ENCODE measurements at regions not wholly inside any gene's neighbourhood (a gene's known extent, or its start where the extent isn't known, plus 50 kb on each side); places are given as distances from the start of the nearest gene placed in this dataset.

GRCh38 chr12:92535961-92536360 lies 166.8 kb upstream of the PLEKHG7 start:
- no peak for ATAC-seq (replicated peaks)
- no peak overlapping the region for H3K4me3 Mint-ChIP-seq
- H3K36me3 Mint-ChIP-seq: peaks cover 0 to 3% of the 10 kb centered on the region in 2 donors
- H3K9me3 Mint-ChIP-seq: peaks cover 0 to 1% of the 10 kb centered on the region in 2 donors
- DNase-seq: no peak
- no peaks in the 10 kb centered on the region for H3K27me3 Mint-ChIP-seq
- no peak overlapping the region for H3K27ac Mint-ChIP-seq
- H3K4me1 Mint-ChIP-seq: peaks cover 38 to 49% of the 10 kb centered on the region in 2 donors

- DNase-seq (no peak), ATAC-seq (replicated peaks) (no peak)
- Mint-ChIP-seq H3K4me1 (peaks cover 22 to 37% of the 10 kb centered on the region in 2 donors), H3K4me3 (no peak overlapping the region), H3K9me3 (peaks cover 0 to 1% of the 10 kb centered on the region in 2 donors), H3K27ac (no peak overlapping the region), H3K27me3 (no peaks in the 10 kb centered on the region), H3K36me3 (peaks cover 0 to 3% of the 10 kb centered on the region in 2 donors)
Measured at GRCh38 chr12:92533280-92533890, 169.4 kb upstream of the PLEKHG7 start.

DNA sequence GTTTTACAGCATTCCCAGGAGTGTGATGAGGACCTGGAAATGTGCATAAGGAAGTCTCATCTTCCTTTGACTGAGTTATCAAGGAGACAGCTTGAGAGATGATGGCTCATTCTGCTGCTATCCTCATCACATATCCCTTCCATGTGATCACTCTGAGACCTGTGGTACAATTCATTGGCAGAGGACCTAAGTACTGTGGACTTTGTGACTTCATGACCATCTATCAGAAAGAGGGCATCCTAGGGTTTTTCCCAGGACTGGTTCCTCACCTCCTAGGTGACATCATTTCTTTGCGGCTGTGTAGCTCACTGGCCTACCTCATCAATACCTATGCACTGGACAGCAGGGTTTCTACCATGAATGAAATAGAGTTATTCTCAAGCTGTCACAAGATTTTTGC lies 172.1 kb upstream of the PLEKHG7 start:
- H3K9me3 Mint-ChIP-seq: peaks cover 0 to 1% of the 10 kb centered on the region in 2 donors
- no peak for ATAC-seq (replicated peaks)
- peaks cover 0 to 3% of the 10 kb centered on the region in 2 donors for H3K36me3 Mint-ChIP-seq
- no peak for DNase-seq
- H3K27me3 Mint-ChIP-seq: no peaks in the 10 kb centered on the region
- H3K4me3 Mint-ChIP-seq: no peak overlapping the region
- H3K27ac Mint-ChIP-seq: no peak overlapping the region
- H3K4me1 Mint-ChIP-seq: peaks cover 15 to 19% of the 10 kb centered on the region in 2 donors

- Mint-ChIP-seq H3K27me3 (no peaks in the 10 kb centered on the region), H3K4me1 (peaks cover 12 to 18% of the 10 kb centered on the region in 2 donors), H3K36me3 (peaks cover 0 to 3% of the 10 kb centered on the region in 2 donors), H3K9me3 (peaks cover 0 to 1% of the 10 kb centered on the region in 2 donors), H3K27ac (no peak overlapping the region), H3K4me3 (no peak overlapping the region)
- ATAC-seq (replicated peaks): peak; percentile 79 to 92
- DNase-seq: no peak
Measured at GRCh38 chr12:92529944-92530343, 172.8 kb upstream of the PLEKHG7 start.

DNA sequence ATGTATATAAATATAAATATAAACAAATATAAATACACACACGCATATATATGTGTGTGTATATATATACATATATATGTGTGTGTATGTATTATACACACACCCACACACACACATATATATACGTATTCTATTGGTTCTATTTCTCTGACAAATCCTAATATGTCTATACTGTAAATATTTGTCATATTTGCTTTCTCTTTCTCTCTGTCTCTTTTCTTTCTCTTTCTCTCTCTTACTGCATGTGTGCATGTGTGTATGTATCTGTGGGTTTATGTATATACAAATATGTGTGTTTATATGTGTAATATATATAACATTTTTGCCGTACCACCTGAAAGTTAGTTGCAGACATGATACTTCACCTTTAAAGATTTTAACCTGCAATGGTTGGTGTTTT lies 174.2 kb upstream of the PLEKHG7 start:
- ATAC-seq (replicated peaks): no peak
- peaks cover 4 to 9% of the 10 kb centered on the region in 2 donors for H3K9me3 Mint-ChIP-seq
- no peak overlapping the region for H3K27ac Mint-ChIP-seq

GRCh38 chr12:92528097-92528496 lies 174.7 kb upstream of the PLEKHG7 start:
- DNase-seq (no peak), ATAC-seq (replicated peaks) (no peak)
- Mint-ChIP-seq H3K9me3 (peaks cover 5 to 11% of the 10 kb centered on the region in 2 donors), H3K27me3 (no peaks in the 10 kb centered on the region), H3K27ac (no peak overlapping the region), H3K4me3 (no peak overlapping the region), H3K4me1 (peaks cover 12 to 25% of the 10 kb centered on the region in 2 donors), H3K36me3 (peaks cover 0 to 3% of the 10 kb centered on the region in 2 donors)

More for the DNA sequence above, 174.2 kb upstream of the PLEKHG7 start:
- Mint-ChIP-seq H3K4me3 (no peak overlapping the region), H3K36me3 (peaks cover 0 to 3% of the 10 kb centered on the region in 2 donors), H3K4me1 (peaks cover 14 to 24% of the 10 kb centered on the region in 2 donors), H3K27me3 (no peaks in the 10 kb centered on the region)
- no peak for DNase-seq

GRCh38 chr12:92524489-92524888 lies 178.3 kb upstream of the PLEKHG7 start:
- H3K27me3 Mint-ChIP-seq: no peaks in the 10 kb centered on the region
- H3K9me3 Mint-ChIP-seq: peaks cover 8 to 17% of the 10 kb centered on the region in 2 donors
- no peak overlapping the region for H3K4me3 Mint-ChIP-seq
- H3K4me1 Mint-ChIP-seq: peaks cover 12 to 28% of the 10 kb centered on the region in 2 donors
- ATAC-seq (replicated peaks) (no peak), DNase-seq (no peak)
- peaks cover 2 to 3% of the 10 kb centered on the region in 2 donors for H3K36me3 Mint-ChIP-seq
- no peak overlapping the region for H3K27ac Mint-ChIP-seq

DNA sequence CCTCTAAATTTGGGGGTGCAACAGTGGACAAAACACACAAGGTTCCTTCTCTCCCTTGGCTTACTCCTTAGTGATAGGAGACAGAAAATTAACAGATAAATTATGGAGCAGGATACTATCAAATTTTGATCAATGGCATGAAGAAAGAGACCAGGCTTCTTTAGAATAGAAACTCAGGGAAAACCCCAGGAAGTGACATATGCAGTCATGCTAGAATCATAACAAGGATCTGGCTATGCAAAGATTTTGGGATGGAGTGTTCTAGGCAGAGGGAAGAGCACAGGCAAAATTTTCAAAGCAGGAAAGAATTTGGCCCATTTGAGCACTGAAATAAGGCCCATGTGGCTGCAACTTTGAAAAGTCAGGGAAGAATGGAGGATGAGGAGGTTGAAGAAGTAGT lies 182.3 kb upstream of the PLEKHG7 start:
- Mint-ChIP-seq H3K27ac (no peak overlapping the region), H3K27me3 (no peaks in the 10 kb centered on the region)

GRCh38 chr12:92519284-92519683 lies 183.5 kb upstream of the PLEKHG7 start:
- peaks cover 20 to 57% of the 10 kb centered on the region in 2 donors for H3K4me1 Mint-ChIP-seq
- no peak overlapping the region for H3K27ac Mint-ChIP-seq
- DNase-seq (no peak), ATAC-seq (replicated peaks) (peak in 1 of 2 donors; percentile 39)
- H3K27me3 Mint-ChIP-seq: no peaks in the 10 kb centered on the region
- no peak overlapping the region for H3K4me3 Mint-ChIP-seq
- H3K9me3 Mint-ChIP-seq: peaks cover 8 to 13% of the 10 kb centered on the region in 2 donors
- peaks cover 2 to 3% of the 10 kb centered on the region in 2 donors for H3K36me3 Mint-ChIP-seq

More for the DNA sequence above, 182.3 kb upstream of the PLEKHG7 start:
- peaks cover 8 to 17% of the 10 kb centered on the region in 2 donors for H3K9me3 Mint-ChIP-seq
- ATAC-seq (replicated peaks) (no peak), DNase-seq (no peak)
- no peak overlapping the region for H3K4me3 Mint-ChIP-seq
- H3K36me3 Mint-ChIP-seq: peaks cover 2 to 3% of the 10 kb centered on the region in 2 donors
- H3K4me1 Mint-ChIP-seq: peaks cover 24 to 55% of the 10 kb centered on the region in 2 donors

DNA sequence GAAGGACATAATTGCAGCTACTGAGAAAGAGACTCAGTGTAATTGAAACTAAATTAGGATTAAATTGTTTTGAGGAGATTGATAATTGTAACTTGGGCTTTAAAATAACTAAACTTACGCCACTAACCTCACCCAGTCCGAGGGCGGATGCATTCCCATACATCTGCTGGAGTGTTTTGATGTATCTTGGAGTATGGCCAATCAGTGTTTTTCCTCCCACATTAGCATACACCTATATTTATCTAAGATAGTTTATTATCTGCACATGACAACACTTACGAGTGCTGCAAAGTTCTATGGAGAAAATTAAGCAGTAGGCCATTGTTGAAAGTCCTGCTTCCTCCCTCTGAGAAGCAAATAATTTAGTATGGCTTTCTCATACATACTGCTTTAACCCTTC lies 184.7 kb upstream of the PLEKHG7 start:
- Mint-ChIP-seq H3K4me3 (no peak overlapping the region), H3K4me1 (peaks cover 18 to 50% of the 10 kb centered on the region in 2 donors), H3K27ac (no peak overlapping the region), H3K36me3 (peaks cover 2 to 3% of the 10 kb centered on the region in 2 donors), H3K9me3 (peaks cover 4 to 5% of the 10 kb centered on the region in 2 donors), H3K27me3 (no peaks in the 10 kb centered on the region)
- DNase-seq: no peak
- no peak for ATAC-seq (replicated peaks)

GRCh38 chr12:92516277-92516600 lies 186.6 kb upstream of the PLEKHG7 start:
- Mint-ChIP-seq H3K4me3 (no peak overlapping the region), H3K27me3 (no peaks in the 10 kb centered on the region), H3K4me1 (peaks cover 18 to 58% of the 10 kb centered on the region in 2 donors), H3K27ac (peak overlapping the region; percentile 72), H3K36me3 (peaks cover 2 to 3% of the 10 kb centered on the region in 2 donors), H3K9me3 (peaks cover 0 to 2% of the 10 kb centered on the region in 2 donors)
- peak; percentile 77 to 87 for ATAC-seq (replicated peaks)
- no peak for DNase-seq

DNA sequence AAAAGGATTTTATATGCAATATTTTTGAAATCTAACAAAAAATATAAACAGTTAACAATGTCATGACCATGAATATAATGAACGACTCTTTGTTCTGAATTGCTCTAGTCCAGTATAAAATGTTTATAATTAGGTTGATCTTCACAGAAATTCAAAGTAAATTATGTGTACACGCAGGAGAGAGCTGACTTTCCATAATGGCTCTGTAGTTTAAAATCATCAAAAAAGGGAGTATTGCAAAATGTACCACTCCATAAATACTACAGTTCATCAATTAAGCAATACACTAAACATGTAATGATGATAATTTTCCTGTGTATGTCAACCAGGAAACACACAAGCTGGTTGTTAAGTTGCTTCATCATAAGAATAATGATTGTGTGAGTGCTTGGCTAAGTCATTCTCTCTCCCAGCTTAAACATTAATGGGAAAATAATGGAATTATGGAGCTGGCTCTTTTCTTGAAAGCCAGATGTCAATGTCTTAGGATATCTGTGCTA lies 189.5 kb upstream of the PLEKHG7 start:
- no peak for DNase-seq
- H3K4me3 Mint-ChIP-seq: no peak overlapping the region
- H3K9me3 Mint-ChIP-seq: peaks cover 0 to 2% of the 10 kb centered on the region in 2 donors
- H3K4me1 Mint-ChIP-seq: peaks cover 8 to 40% of the 10 kb centered on the region in 2 donors
- no peaks in the 10 kb centered on the region for H3K27me3 Mint-ChIP-seq
- H3K36me3 Mint-ChIP-seq: peaks cover 2 to 7% of the 10 kb centered on the region in 2 donors
- no peak for ATAC-seq (replicated peaks)
- no peak overlapping the region for H3K27ac Mint-ChIP-seq

- Mint-ChIP-seq H3K9me3 (peaks cover 0 to 2% of the 10 kb centered on the region in 2 donors), H3K27me3 (no peaks in the 10 kb centered on the region), H3K36me3 (peaks cover 2 to 9% of the 10 kb centered on the region in 2 donors), H3K4me1 (peaks cover 13 to 48% of the 10 kb centered on the region in 2 donors), H3K27ac (no peak overlapping the region), H3K4me3 (no peak overlapping the region)
- ATAC-seq (replicated peaks) (no peak), DNase-seq (no peak)
Measured at GRCh38 chr12:92511786-92512185, 191.0 kb upstream of the PLEKHG7 start.

DNA sequence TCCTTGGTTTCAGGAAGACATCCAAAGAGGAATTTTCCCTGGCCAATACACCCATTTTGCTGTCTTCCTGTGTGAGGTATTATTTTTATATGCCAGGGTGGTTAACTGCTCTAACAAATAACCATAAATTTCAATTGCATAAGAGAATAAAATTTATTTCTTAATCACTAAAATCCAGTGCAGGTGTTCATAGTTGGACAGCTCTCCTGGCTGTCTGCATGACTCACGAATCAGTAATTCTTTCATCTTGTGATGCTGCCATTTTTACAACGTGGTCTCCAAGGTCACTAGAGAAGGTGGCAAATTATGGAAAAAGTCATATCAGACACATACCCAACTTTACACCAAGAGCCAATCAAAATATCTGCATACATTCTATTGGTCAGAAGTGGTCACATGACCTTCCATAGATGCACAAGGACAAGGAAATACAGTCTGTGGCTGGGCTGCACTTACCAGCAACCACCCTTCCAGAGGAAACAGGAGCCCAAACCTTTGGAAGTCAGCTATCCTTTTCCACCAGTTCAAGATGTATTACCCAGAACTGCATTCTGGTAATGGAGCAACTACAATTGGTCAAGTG lies 193.5 kb upstream of the PLEKHG7 start:
- H3K4me3 Mint-ChIP-seq: no peak overlapping the region
- DNase-seq: no peak

GRCh38 chr12:92506891-92507290 lies 195.9 kb upstream of the PLEKHG7 start:
- Mint-ChIP-seq H3K4me1 (peaks cover 37 to 74% of the 10 kb centered on the region in 2 donors), H3K36me3 (peaks cover 2 to 9% of the 10 kb centered on the region in 2 donors), H3K27ac (peak overlapping the region; percentile 94), H3K27me3 (no peaks in the 10 kb centered on the region), H3K4me3 (peak overlapping the region in 1 of 2 donors; percentile 82), H3K9me3 (peaks cover 0 to 2% of the 10 kb centered on the region in 2 donors)
- DNase-seq (no peak), ATAC-seq (replicated peaks) (no peak)

More for the DNA sequence above, 193.5 kb upstream of the PLEKHG7 start:
- H3K27me3 Mint-ChIP-seq: no peaks in the 10 kb centered on the region
- H3K9me3 Mint-ChIP-seq: peaks cover 0 to 2% of the 10 kb centered on the region in 2 donors
- H3K27ac Mint-ChIP-seq: no peak overlapping the region
- H3K4me1 Mint-ChIP-seq: peaks cover 18 to 54% of the 10 kb centered on the region in 2 donors
- peaks cover 2 to 9% of the 10 kb centered on the region in 2 donors for H3K36me3 Mint-ChIP-seq
- ATAC-seq (replicated peaks): no peak
